Liver (tissue), 9 donors: ENCODE measurements at regions not wholly inside any gene's neighbourhood (a gene's known extent, or its start where the extent isn't known, plus 50 kb on each side); places are given as distances from the start of the nearest gene placed in this dataset. TPM values are rescaled to one million over a fixed set of nuclear protein-coding genes. Genes with fewer than 3 reads are reported as not detected.

Experiments used
- DNase-seq: peaks from one replicate; pipeline ENCODE4 v3.0.0-alpha.2; 2017; ENCODE audit warnings: low spot score
- H3K27ac ChIP-seq, 2 donors: one replicate each; pipeline ENCODE4 v1.7.0; 2013; ENCODE audit warnings: inconsistent platforms in 2 of 2, low read length in 2 of 2, control low read depth in 1 of 2, low read depth in 1 of 2, mild to moderate bottlenecking in 1 of 2
- H3K27me3 ChIP-seq, 4 donors: one replicate each; pipeline versions ENCODE4 v1.6.1 to v1.7.0; 2013; ENCODE audit warnings: low read length in 3 of 4, inconsistent platforms in 1 of 4, mild to moderate bottlenecking in 1 of 4, moderate library complexity in 1 of 4; ENCODE audit not compliant: control insufficient read depth in 4 of 4, insufficient read depth in 4 of 4
- H3K36me3 ChIP-seq, 4 donors: one replicate each; pipeline versions ENCODE4 v1.6.1 to v1.7.0; 2013; ENCODE audit warnings: low read length in 3 of 4, mild to moderate bottlenecking in 3 of 4, low read depth in 1 of 4, moderate library complexity in 1 of 4; ENCODE audit not compliant: control insufficient read depth in 4 of 4, insufficient read depth in 3 of 4
- H3K4me1 ChIP-seq, 4 donors: one replicate each; pipeline versions ENCODE4 v1.6.1 to v1.7.0; 2013; ENCODE audit warnings: low read length in 3 of 4, mild to moderate bottlenecking in 3 of 4, moderate library complexity in 1 of 4; ENCODE audit not compliant: control insufficient read depth in 4 of 4, insufficient read depth in 4 of 4
- H3K4me3 ChIP-seq, 3 donors: one replicate each; pipeline versions ENCODE4 v1.6.1 to v1.7.0; 2013; ENCODE audit warnings: low read length in 3 of 3, control low read depth in 1 of 3, low read depth in 1 of 3, mild to moderate bottlenecking in 1 of 3
- H3K9ac ChIP-seq, 2 donors: one replicate each; pipeline ENCODE4 v1.7.0; 2013; ENCODE audit warnings: low read length in 2 of 2, mild to moderate bottlenecking in 2 of 2, moderate library complexity in 2 of 2, control low read depth in 1 of 2, low read depth in 1 of 2
- H3K9me3 ChIP-seq, 4 donors: one replicate each; pipeline versions ENCODE4 v1.6.1 to v1.7.0; 2013; ENCODE audit warnings: low read length in 3 of 4; ENCODE audit not compliant: control insufficient read depth in 4 of 4
- CTCF ChIP-seq: fragments of 150-350 bp; IDR thresholded peaks from 2 replicates; pipeline ENCODE4 v1.5.1; 2017; ENCODE audit warnings: improper control_type of control experiment, low read depth, low read length; ENCODE audit not compliant: missing input control
- EGR1 ChIP-seq, 2 donors: IDR thresholded peaks; 2 replicates each; pipeline ENCODE4 v1.6.1; 2016 to 2018; ENCODE audit warnings: antibody characterized with exemption in 2 of 2, low read depth in 2 of 2
- FOXA1 ChIP-seq: IDR thresholded peaks from 2 replicates; pipeline ENCODE4 v1.6.1; 2016; ENCODE audit warnings: antibody characterized with exemption
- FOXA2 ChIP-seq: IDR thresholded peaks from 2 replicates; pipeline ENCODE4 v1.6.1; 2016; ENCODE audit warnings: antibody characterized with exemption
- GABPA ChIP-seq, 2 donors: IDR thresholded peaks in 1 of 2; conservative IDR thresholded peaks in 1 of 2; 2 replicates each; pipeline ENCODE4 v1.6.1; 2016; ENCODE audit warnings: antibody characterized with exemption in 2 of 2, mild to moderate bottlenecking in 1 of 2, moderate library complexity in 1 of 2
- HNF4A ChIP-seq, 2 donors: conservative IDR thresholded peaks; 2 replicates each; pipeline ENCODE4 v1.6.1; 2016; ENCODE audit warnings: antibody characterized with exemption in 2 of 2, mild to moderate bottlenecking in 2 of 2
- HNF4G ChIP-seq: IDR thresholded peaks from 2 replicates; pipeline ENCODE4 v1.6.1; 2016; ENCODE audit warnings: antibody characterized with exemption
- JUND ChIP-seq, 2 donors: IDR thresholded peaks; 2 replicates each; pipeline ENCODE4 v1.6.1; 2016; ENCODE audit warnings: antibody characterized with exemption in 2 of 2
- NR2F2 ChIP-seq: IDR thresholded peaks from 2 replicates; pipeline ENCODE4 v1.6.1; 2016; ENCODE audit warnings: antibody characterized with exemption
- RAD21 ChIP-seq, 2 donors: IDR thresholded peaks; 2 replicates each; pipeline ENCODE4 v1.6.1; 2016; ENCODE audit warnings: antibody characterized with exemption in 2 of 2, mild to moderate bottlenecking in 2 of 2
- RXRA ChIP-seq, 2 donors: IDR thresholded peaks; 2 replicates each; pipeline ENCODE4 v1.6.1; 2017 to 2018; ENCODE audit warnings: antibody characterized with exemption in 2 of 2, mild to moderate bottlenecking in 1 of 2
- SP1 ChIP-seq: IDR thresholded peaks from 2 replicates; pipeline ENCODE4 v1.6.1; 2018; ENCODE audit warnings: antibody characterized with exemption, mild to moderate bottlenecking
- TAF1 ChIP-seq: conservative IDR thresholded peaks from 2 replicates; pipeline ENCODE4 v1.6.1; 2016; ENCODE audit warnings: antibody characterized with exemption, mild to moderate bottlenecking
- YY1 ChIP-seq: IDR thresholded peaks from 2 replicates; pipeline ENCODE4 v1.6.1; 2016; ENCODE audit warnings: antibody characterized with exemption, mild to moderate bottlenecking
- WGBS: extraction: QIAGEN DNeasy Blood & Tissue Kit; methylation state at CpG from one replicate; pipeline ENCODE4 v1.1.7; 2013; 5-methylcytosine and 5-hydroxymethylcytosine counted together
- small RNA-seq: library from RNA; depleted of rRNA; stranded (forward); fragments of <200 nt; gene quantifications from one replicate; pipeline ENCODE3, GENCODE V24; 2014
- TF ChIP-seq, protein P1 (sequence below): IDR thresholded peaks from 2 replicates; pipeline ENCODE4 v1.6.1; 2016; ENCODE audit warnings: antibody characterized with exemption, mild to moderate bottlenecking
- TF ChIP-seq, protein P2 (sequence below): IDR thresholded peaks from 2 replicates; pipeline ENCODE4 v1.6.1; 2016; ENCODE audit warnings: antibody characterized with exemption
- TF ChIP-seq, protein P3 (sequence below): IDR thresholded peaks from 2 replicates; pipeline ENCODE4 v1.6.1; 2016; ENCODE audit warnings: antibody characterized with exemption
- TF ChIP-seq, protein P4 (sequence below): IDR thresholded peaks from 2 replicates; pipeline ENCODE4 v1.6.1; 2016; ENCODE audit warnings: antibody characterized with exemption
- donor health status: healthy.
- donor health status: healthy.
- donor health status: healthy.
- donor health status: healthy.
- donor health status: healthy.

- Histone ChIP-seq H3K9me3 (no peaks in the 10 kb centered on the region), H3K4me3 (no peak overlapping the region), H3K27ac (no peak overlapping the region), H3K27me3 (no peaks in the 10 kb centered on the region), H3K36me3 (no peaks in the 10 kb centered on the region), H3K4me1 (no peaks in the 10 kb centered on the region), H3K9ac (no peak overlapping the region)
- no peak for TF ChIP-seq FOXA2
- no peak for TF ChIP-seq JUND (IDR thresholded peaks at IDR 0.05)
- TF ChIP-seq CTCF, result no peak
- TF ChIP-seq RAD21 (IDR thresholded peaks at IDR 0.05), result no peak
- TF ChIP-seq HNF4A (conservative IDR thresholded peaks at IDR 0.05), result no peak
- TF ChIP-seq, protein P1, sequence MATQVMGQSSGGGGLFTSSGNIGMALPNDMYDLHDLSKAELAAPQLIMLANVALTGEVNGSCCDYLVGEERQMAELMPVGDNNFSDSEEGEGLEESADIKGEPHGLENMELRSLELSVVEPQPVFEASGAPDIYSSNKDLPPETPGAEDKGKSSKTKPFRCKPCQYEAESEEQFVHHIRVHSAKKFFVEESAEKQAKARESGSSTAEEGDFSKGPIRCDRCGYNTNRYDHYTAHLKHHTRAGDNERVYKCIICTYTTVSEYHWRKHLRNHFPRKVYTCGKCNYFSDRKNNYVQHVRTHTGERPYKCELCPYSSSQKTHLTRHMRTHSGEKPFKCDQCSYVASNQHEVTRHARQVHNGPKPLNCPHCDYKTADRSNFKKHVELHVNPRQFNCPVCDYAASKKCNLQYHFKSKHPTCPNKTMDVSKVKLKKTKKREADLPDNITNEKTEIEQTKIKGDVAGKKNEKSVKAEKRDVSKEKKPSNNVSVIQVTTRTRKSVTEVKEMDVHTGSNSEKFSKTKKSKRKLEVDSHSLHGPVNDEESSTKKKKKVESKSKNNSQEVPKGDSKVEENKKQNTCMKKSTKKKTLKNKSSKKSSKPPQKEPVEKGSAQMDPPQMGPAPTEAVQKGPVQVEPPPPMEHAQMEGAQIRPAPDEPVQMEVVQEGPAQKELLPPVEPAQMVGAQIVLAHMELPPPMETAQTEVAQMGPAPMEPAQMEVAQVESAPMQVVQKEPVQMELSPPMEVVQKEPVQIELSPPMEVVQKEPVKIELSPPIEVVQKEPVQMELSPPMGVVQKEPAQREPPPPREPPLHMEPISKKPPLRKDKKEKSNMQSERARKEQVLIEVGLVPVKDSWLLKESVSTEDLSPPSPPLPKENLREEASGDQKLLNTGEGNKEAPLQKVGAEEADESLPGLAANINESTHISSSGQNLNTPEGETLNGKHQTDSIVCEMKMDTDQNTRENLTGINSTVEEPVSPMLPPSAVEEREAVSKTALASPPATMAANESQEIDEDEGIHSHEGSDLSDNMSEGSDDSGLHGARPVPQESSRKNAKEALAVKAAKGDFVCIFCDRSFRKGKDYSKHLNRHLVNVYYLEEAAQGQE, result no peak
- TF ChIP-seq RXRA (IDR thresholded peaks at IDR 0.05), result no peak
- TF ChIP-seq FOXA1, result no peak
- TF ChIP-seq GABPA (IDR thresholded peaks at IDR 0.05 in 1 of 2, conservative IDR thresholded peaks at IDR 0.05 in 1 of 2), result no peak
- TF ChIP-seq, protein P2, sequence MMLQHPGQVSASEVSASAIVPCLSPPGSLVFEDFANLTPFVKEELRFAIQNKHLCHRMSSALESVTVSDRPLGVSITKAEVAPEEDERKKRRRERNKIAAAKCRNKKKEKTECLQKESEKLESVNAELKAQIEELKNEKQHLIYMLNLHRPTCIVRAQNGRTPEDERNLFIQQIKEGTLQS, result no peak
- no peak for TF ChIP-seq YY1
- TF ChIP-seq HNF4G, result no peak
- TF ChIP-seq TAF1, result no peak
- TF ChIP-seq, protein P3, sequence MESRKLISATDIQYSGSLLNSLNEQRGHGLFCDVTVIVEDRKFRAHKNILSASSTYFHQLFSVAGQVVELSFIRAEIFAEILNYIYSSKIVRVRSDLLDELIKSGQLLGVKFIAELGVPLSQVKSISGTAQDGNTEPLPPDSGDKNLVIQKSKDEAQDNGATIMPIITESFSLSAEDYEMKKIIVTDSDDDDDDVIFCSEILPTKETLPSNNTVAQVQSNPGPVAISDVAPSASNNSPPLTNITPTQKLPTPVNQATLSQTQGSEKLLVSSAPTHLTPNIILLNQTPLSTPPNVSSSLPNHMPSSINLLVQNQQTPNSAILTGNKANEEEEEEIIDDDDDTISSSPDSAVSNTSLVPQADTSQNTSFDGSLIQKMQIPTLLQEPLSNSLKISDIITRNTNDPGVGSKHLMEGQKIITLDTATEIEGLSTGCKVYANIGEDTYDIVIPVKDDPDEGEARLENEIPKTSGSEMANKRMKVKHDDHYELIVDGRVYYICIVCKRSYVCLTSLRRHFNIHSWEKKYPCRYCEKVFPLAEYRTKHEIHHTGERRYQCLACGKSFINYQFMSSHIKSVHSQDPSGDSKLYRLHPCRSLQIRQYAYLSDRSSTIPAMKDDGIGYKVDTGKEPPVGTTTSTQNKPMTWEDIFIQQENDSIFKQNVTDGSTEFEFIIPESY, result no peak
- no peak for TF ChIP-seq SP1
- no peak for TF ChIP-seq EGR1 (IDR thresholded peaks at IDR 0.05; ENCODE audit: low read depth in 2 of 2)
- TF ChIP-seq NR2F2, result no peak
- TF ChIP-seq, protein P4, sequence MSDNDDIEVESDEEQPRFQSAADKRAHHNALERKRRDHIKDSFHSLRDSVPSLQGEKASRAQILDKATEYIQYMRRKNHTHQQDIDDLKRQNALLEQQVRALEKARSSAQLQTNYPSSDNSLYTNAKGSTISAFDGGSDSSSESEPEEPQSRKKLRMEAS, result no peak
- 78% methylated on average over 2 of the region's 2 CpGs for WGBS
- no peak for DNase-seq
Measured at GRCh38 chr11:105189581-105189980, 50.0 kb upstream of the CARD18 start.

Small RNA genes lying in the stretch of these regions (small RNA-seq; reads per million reads assigned to genes)
- not detected for gene AP003181.1
- gene RF00017, result not detected
